HG03558 (cell line): ENCODE measurements at regions not wholly inside any gene's neighbourhood (a gene's known extent, or its start where the extent isn't known, plus 50 kb on each side); places are given as distances from the start of the nearest gene placed in this dataset.
"Not testable (repeated sequence)": the region's sequence is repeated elsewhere in the genome, so short reads cannot be mapped to it uniquely, and the experiment has no call there.

Experiments used
- ATAC-seq: cut with Tn5 transposase; IDR thresholded peaks from one replicate; pipeline ENCODE4 v1.9.1; 2021; ENCODE audit warnings: moderate number of reproducible peaks; ENCODE audit not compliant: unreplicated experiment; ENCODE audit errors: extremely low read depth

GRCh38 chr11:93032580-93032979, 63.1 kb downstream of the MTNR1B start:
- ATAC-seq, result no peak

- ATAC-seq, result no peak
These were observed 63.6 kb downstream of the MTNR1B start for GRCh38 chr11:93033093-93033492.

GRCh38 chr11:93034031-93034722, 64.7 kb downstream of the MTNR1B start:
- no peak for ATAC-seq

GRCh38 chr11:93034723-93035039, 65.2 kb downstream of the MTNR1B start:
- ATAC-seq, result no peak

GRCh38 chr11:93038521-93038920, 69.1 kb downstream of the MTNR1B start:
- ATAC-seq, result no peak

- no peak for ATAC-seq
These were observed 70.2 kb downstream of the MTNR1B start for GRCh38 chr11:93039531-93040240.

- ATAC-seq, result no peak
These were observed 72.2 kb downstream of the MTNR1B start for GRCh38 chr11:93041682-93042081.

GRCh38 chr11:93043186-93043585, 73.7 kb downstream of the MTNR1B start:
- ATAC-seq, result not testable (repeated sequence)

GRCh38 chr11:93049740-93050139, 80.3 kb downstream of the MTNR1B start:
- ATAC-seq, result no peak

- ATAC-seq, result no peak
These were observed 81.7 kb downstream of the MTNR1B start for GRCh38 chr11:93051186-93051585.

GRCh38 chr11:93053864-93054263, 84.4 kb downstream of the MTNR1B start:
- no peak for ATAC-seq

GRCh38 chr11:93054279-93054678, 84.8 kb downstream of the MTNR1B start:
- ATAC-seq, result no peak

GRCh38 chr11:93054881-93055280, 85.4 kb downstream of the MTNR1B start:
- ATAC-seq, result peak; percentile 86

GRCh38 chr11:93059117-93059957, 89.9 kb downstream of the MTNR1B start:
- no peak for ATAC-seq

- ATAC-seq, result no peak
These were observed 93.6 kb downstream of the MTNR1B start for GRCh38 chr11:93063086-93063485.

- ATAC-seq, result not testable (repeated sequence)
These were observed 95.7 kb downstream of the MTNR1B start for GRCh38 chr11:93065074-93065674.

GRCh38 chr11:93067881-93068390, 98.5 kb downstream of the MTNR1B start:
- ATAC-seq, result no peak

GRCh38 chr11:93072229-93072914, 102.9 kb downstream of the MTNR1B start:
- ATAC-seq, result no peak

- ATAC-seq, result no peak
These were observed 103.6 kb downstream of the MTNR1B start for GRCh38 chr11:93073026-93073425.
